NCI-H2081 treated with DMSO at 0.1 percent for 48 hours (cell line): ENCODE measurements at regions not wholly inside any gene's neighbourhood (a gene's known extent, or its start where the extent isn't known, plus 50 kb on each side); places are given as distances from the start of the nearest gene placed in this dataset.

Source experiments
- DNase-seq: peaks from one replicate; lab custom pipeline; 2025; lab: John Stamatoyannopoulos, UW

- no peak for DNase-seq
Measured at GRCh38 chr1:221104596-221104995, 225.4 kb downstream of the HLX start.

GRCh38 chr1:221105578-221105977, 226.3 kb downstream of the HLX start:
- DNase-seq: no peak

GRCh38 chr1:221106616-221107015, 227.4 kb downstream of the HLX start:
- DNase-seq: no peak

- DNase-seq: no peak
Measured at GRCh38 chr1:221109930-221110329, 230.7 kb downstream of the HLX start.

GRCh38 chr1:221117133-221117532, 237.9 kb downstream of the HLX start:
- DNase-seq: no peak

- DNase-seq: no peak
Measured at GRCh38 chr1:221117548-221117951, 238.3 kb downstream of the HLX start.

GRCh38 chr1:221118176-221118937, 239.1 kb downstream of the HLX start:
- no peak for DNase-seq

GRCh38 chr1:221118938-221119320, 239.7 kb downstream of the HLX start:
- no peak for DNase-seq

GRCh38 chr1:221122501-221122900, 243.3 kb downstream of the HLX start:
- DNase-seq: no peak

- no peak for DNase-seq
Measured at GRCh38 chr1:221125976-221126375, 246.7 kb downstream of the HLX start.

GRCh38 chr1:221137666-221138065, 258.4 kb downstream of the HLX start:
- no peak for DNase-seq

GRCh38 chr1:221138516-221138915, 259.3 kb downstream of the HLX start:
- DNase-seq: no peak

- DNase-seq: no peak
Measured at GRCh38 chr1:221139991-221140390, 260.7 kb downstream of the HLX start.

GRCh38 chr1:221141096-221141495, 261.9 kb downstream of the HLX start:
- DNase-seq: no peak

- DNase-seq: no peak
Measured at GRCh38 chr1:221141606-221142285, 262.5 kb downstream of the HLX start.

- DNase-seq: no peak
Measured at GRCh38 chr1:221148660-221149059, 269.4 kb downstream of the HLX start.

- no peak for DNase-seq
Measured at GRCh38 chr1:221149111-221149510, 269.9 kb downstream of the HLX start.

- no peak for DNase-seq
Measured at GRCh38 chr1:221149555-221150075, 270.4 kb downstream of the HLX start.

GRCh38 chr1:221150996-221151395, 271.8 kb downstream of the HLX start:
- DNase-seq: no peak

GRCh38 chr1:221154932-221155331, 275.7 kb downstream of the HLX start:
- DNase-seq: no peak

GRCh38 chr1:221157026-221157761, 278.0 kb downstream of the HLX start:
- no peak for DNase-seq

GRCh38 chr1:221159608-221160007, 280.4 kb downstream of the HLX start:
- no peak for DNase-seq

- DNase-seq: no peak
Measured at GRCh38 chr1:221161571-221162041, 282.4 kb downstream of the HLX start.
